ENCODE measurements at regions not wholly inside any gene's neighbourhood (a gene's known extent, or its start where the extent isn't known, plus 50 kb on each side); places are given as distances from the start of the nearest gene placed in this dataset.
"Not testable (repeated sequence)": the region's sequence is repeated elsewhere in the genome, so short reads cannot be mapped to it uniquely, and the experiment has no call there.

GRCh38 chr15:45862034-45862433 lies 227.2 kb downstream of the SQOR start:
- H3K9me3 ChIP-seq (ENCODE audit: control insufficient read depth in 5 of 5, low read length in 5 of 5): no peaks in the 10 kb centered on the region
- H3K27ac ChIP-seq (ENCODE audit: low read depth, low read length): no peak overlapping the region
- no peaks in the 10 kb centered on the region for H3K4me1 ChIP-seq (ENCODE audit: control insufficient read depth in 5 of 5, insufficient read depth in 5 of 5, low read length in 5 of 5)
- no peaks in the 10 kb centered on the region for H3K27me3 ChIP-seq (ENCODE audit: control insufficient read depth in 5 of 5, insufficient read depth in 4 of 5, low read length in 5 of 5)
- no peaks in the 10 kb centered on the region for H3K36me3 ChIP-seq (ENCODE audit: control insufficient read depth in 5 of 5, insufficient read depth in 5 of 5, low read length in 5 of 5)
- H3K9ac ChIP-seq (ENCODE audit: low read length in 5 of 5): no peak overlapping the region
- no peak overlapping the region for H3K4me3 ChIP-seq (ENCODE audit: low read depth in 1 of 5, low read length in 5 of 5)

GRCh38 chr15:45863881-45864580 lies 229.2 kb downstream of the SQOR start:
- no peak overlapping the region for H3K4me3 ChIP-seq (ENCODE audit: low read depth in 1 of 5, low read length in 5 of 5)
- H3K36me3 ChIP-seq (ENCODE audit: control insufficient read depth in 5 of 5, insufficient read depth in 5 of 5, low read length in 5 of 5): no peaks in the 10 kb centered on the region
- no peaks in the 10 kb centered on the region for H3K27me3 ChIP-seq (ENCODE audit: control insufficient read depth in 5 of 5, insufficient read depth in 4 of 5, low read length in 5 of 5)
- no peak overlapping the region for H3K9ac ChIP-seq (ENCODE audit: low read length in 5 of 5)
- H3K4me1 ChIP-seq (ENCODE audit: control insufficient read depth in 5 of 5, insufficient read depth in 5 of 5, low read length in 5 of 5): no peaks in the 10 kb centered on the region
- no peak overlapping the region for H3K27ac ChIP-seq (ENCODE audit: low read depth, low read length)
- no peaks in the 10 kb centered on the region for H3K9me3 ChIP-seq (ENCODE audit: control insufficient read depth in 5 of 5, low read length in 5 of 5)

- no peak overlapping the region for H3K27ac ChIP-seq (ENCODE audit: low read depth, low read length)
These were observed 231.8 kb downstream of the SQOR start for GRCh38 chr15:45866616-45867015.

GRCh38 chr15:45867281-45867680 lies 232.5 kb downstream of the SQOR start:
- Histone ChIP-seq H3K9me3 (ENCODE audit: control insufficient read depth in 5 of 5, low read length in 5 of 5) (no peaks in the 10 kb centered on the region), H3K27me3 (ENCODE audit: control insufficient read depth in 5 of 5, insufficient read depth in 4 of 5, low read length in 5 of 5) (no peaks in the 10 kb centered on the region), H3K27ac (ENCODE audit: low read depth, low read length) (no peak overlapping the region), H3K36me3 (ENCODE audit: control insufficient read depth in 5 of 5, insufficient read depth in 5 of 5, low read length in 5 of 5) (no peaks in the 10 kb centered on the region), H3K9ac (ENCODE audit: low read length in 5 of 5) (no peak overlapping the region), H3K4me1 (ENCODE audit: control insufficient read depth in 5 of 5, insufficient read depth in 5 of 5, low read length in 5 of 5) (no peaks in the 10 kb centered on the region), H3K4me3 (ENCODE audit: low read depth in 1 of 5, low read length in 5 of 5) (no peak overlapping the region)

More at GRCh38 chr15:45866616-45867015, 231.8 kb downstream of the SQOR start:
- Histone ChIP-seq H3K27me3 (ENCODE audit: control insufficient read depth in 5 of 5, insufficient read depth in 4 of 5, low read length in 5 of 5) (no peaks in the 10 kb centered on the region), H3K4me1 (ENCODE audit: control insufficient read depth in 5 of 5, insufficient read depth in 5 of 5, low read length in 5 of 5) (no peaks in the 10 kb centered on the region), H3K36me3 (ENCODE audit: control insufficient read depth in 5 of 5, insufficient read depth in 5 of 5, low read length in 5 of 5) (no peaks in the 10 kb centered on the region), H3K4me3 (ENCODE audit: low read depth in 1 of 5, low read length in 5 of 5) (no peak overlapping the region), H3K9ac (ENCODE audit: low read length in 5 of 5) (no peak overlapping the region), H3K9me3 (ENCODE audit: control insufficient read depth in 5 of 5, low read length in 5 of 5) (no peaks in the 10 kb centered on the region)

- Histone ChIP-seq H3K4me1 (ENCODE audit: control insufficient read depth in 5 of 5, insufficient read depth in 5 of 5, low read length in 5 of 5) (no peaks in the 10 kb centered on the region), H3K36me3 (ENCODE audit: control insufficient read depth in 5 of 5, insufficient read depth in 5 of 5, low read length in 5 of 5) (no peaks in the 10 kb centered on the region), H3K27me3 (ENCODE audit: control insufficient read depth in 5 of 5, insufficient read depth in 4 of 5, low read length in 5 of 5) (no peaks in the 10 kb centered on the region), H3K9ac (ENCODE audit: low read length in 5 of 5) (no peak overlapping the region), H3K9me3 (ENCODE audit: control insufficient read depth in 5 of 5, low read length in 5 of 5) (no peaks in the 10 kb centered on the region), H3K27ac (ENCODE audit: low read depth, low read length) (no peak overlapping the region), H3K4me3 (ENCODE audit: low read depth in 1 of 5, low read length in 5 of 5) (no peak overlapping the region)
These were observed 233.4 kb downstream of the SQOR start for GRCh38 chr15:45868109-45868691.

GRCh38 chr15:45869034-45869668 lies 234.3 kb downstream of the SQOR start:
- H3K27me3 ChIP-seq (ENCODE audit: control insufficient read depth in 5 of 5, insufficient read depth in 4 of 5, low read length in 5 of 5): no peaks in the 10 kb centered on the region
- no peak overlapping the region for H3K27ac ChIP-seq (ENCODE audit: low read depth, low read length)
- no peak overlapping the region for H3K4me3 ChIP-seq (ENCODE audit: low read depth in 1 of 5, low read length in 5 of 5)
- no peak overlapping the region for H3K9ac ChIP-seq (ENCODE audit: low read length in 5 of 5)
- peaks cover 0 to 6% (median 0%) of the 10 kb centered on the region in 5 donors for H3K4me1 ChIP-seq (ENCODE audit: control insufficient read depth in 5 of 5, insufficient read depth in 5 of 5, low read length in 5 of 5)
- no peaks in the 10 kb centered on the region for H3K9me3 ChIP-seq (ENCODE audit: control insufficient read depth in 5 of 5, low read length in 5 of 5)
- H3K36me3 ChIP-seq (ENCODE audit: control insufficient read depth in 5 of 5, insufficient read depth in 5 of 5, low read length in 5 of 5): no peaks in the 10 kb centered on the region

- Histone ChIP-seq H3K4me1 (ENCODE audit: control insufficient read depth in 5 of 5, insufficient read depth in 5 of 5, low read length in 5 of 5) (peaks cover 0 to 6% (median 0%) of the 10 kb centered on the region in 5 donors), H3K27ac (ENCODE audit: low read depth, low read length) (no peak overlapping the region), H3K4me3 (ENCODE audit: low read depth in 1 of 5, low read length in 5 of 5) (no peak overlapping the region), H3K27me3 (ENCODE audit: control insufficient read depth in 5 of 5, insufficient read depth in 4 of 5, low read length in 5 of 5) (no peaks in the 10 kb centered on the region), H3K36me3 (ENCODE audit: control insufficient read depth in 5 of 5, insufficient read depth in 5 of 5, low read length in 5 of 5) (no peaks in the 10 kb centered on the region), H3K9ac (ENCODE audit: low read length in 5 of 5) (no peak overlapping the region), H3K9me3 (ENCODE audit: control insufficient read depth in 5 of 5, low read length in 5 of 5) (no peaks in the 10 kb centered on the region)
These were observed 236.5 kb downstream of the SQOR start for GRCh38 chr15:45871121-45871855.

GRCh38 chr15:45873781-45874180 lies 239.0 kb downstream of the SQOR start:
- Histone ChIP-seq H3K27ac (ENCODE audit: low read depth, low read length) (no peak overlapping the region), H3K9ac (ENCODE audit: low read length in 5 of 5) (no peak overlapping the region), H3K27me3 (ENCODE audit: control insufficient read depth in 5 of 5, insufficient read depth in 4 of 5, low read length in 5 of 5) (no peaks in the 10 kb centered on the region), H3K36me3 (ENCODE audit: control insufficient read depth in 5 of 5, insufficient read depth in 5 of 5, low read length in 5 of 5) (no peaks in the 10 kb centered on the region), H3K4me3 (ENCODE audit: low read depth in 1 of 5, low read length in 5 of 5) (no peak overlapping the region), H3K9me3 (ENCODE audit: control insufficient read depth in 5 of 5, low read length in 5 of 5) (no peaks in the 10 kb centered on the region), H3K4me1 (ENCODE audit: control insufficient read depth in 5 of 5, insufficient read depth in 5 of 5, low read length in 5 of 5) (peaks cover 0 to 6% (median 0%) of the 10 kb centered on the region in 5 donors)

- H3K27ac ChIP-seq (ENCODE audit: low read depth, low read length); H3K4me3 ChIP-seq (ENCODE audit: low read depth in 1 of 5, low read length in 5 of 5); H3K36me3 ChIP-seq (ENCODE audit: control insufficient read depth in 5 of 5, insufficient read depth in 5 of 5, low read length in 5 of 5); H3K9me3 ChIP-seq (ENCODE audit: control insufficient read depth in 5 of 5, low read length in 5 of 5); H3K4me1 ChIP-seq (ENCODE audit: control insufficient read depth in 5 of 5, insufficient read depth in 5 of 5, low read length in 5 of 5); H3K9ac ChIP-seq (ENCODE audit: low read length in 5 of 5); H3K27me3 ChIP-seq (ENCODE audit: control insufficient read depth in 5 of 5, insufficient read depth in 4 of 5, low read length in 5 of 5): not testable (repeated sequence)
These were observed 239.7 kb downstream of the SQOR start for GRCh38 chr15:45874566-45874965.

GRCh38 chr15:45884289-45884688 lies 249.5 kb downstream of the SQOR start:
- no peaks in the 10 kb centered on the region for H3K36me3 ChIP-seq (ENCODE audit: control insufficient read depth in 5 of 5, insufficient read depth in 5 of 5, low read length in 5 of 5)
- peaks cover 0 to 2% (median 0%) of the 10 kb centered on the region in 5 donors for H3K9me3 ChIP-seq (ENCODE audit: control insufficient read depth in 5 of 5, low read length in 5 of 5)
- no peaks in the 10 kb centered on the region for H3K27me3 ChIP-seq (ENCODE audit: control insufficient read depth in 5 of 5, insufficient read depth in 4 of 5, low read length in 5 of 5)
- peaks cover 0 to 4% (median 0%) of the 10 kb centered on the region in 5 donors for H3K4me1 ChIP-seq (ENCODE audit: control insufficient read depth in 5 of 5, insufficient read depth in 5 of 5, low read length in 5 of 5)
- H3K9ac ChIP-seq (ENCODE audit: low read length in 5 of 5): no peak overlapping the region
- H3K27ac ChIP-seq (ENCODE audit: low read depth, low read length): no peak overlapping the region
- no peak overlapping the region for H3K4me3 ChIP-seq (ENCODE audit: low read depth in 1 of 5, low read length in 5 of 5)

All from subcutaneous abdominal adipose tissue (tissue), 5 donors.